ENCODE measurements at regions not wholly inside any gene's neighbourhood (a gene's known extent, or its start where the extent isn't known, plus 50 kb on each side); places are given as distances from the start of the nearest gene placed in this dataset.

GRCh38 chr1:197989058-197989457, 71.9 kb downstream of the LHX9 start (continued):
- TF ChIP-seq ZNF217 (IDR thresholded peaks at IDR 0.05) = no peak
- TF ChIP-seq CBX5 (IDR thresholded peaks at IDR 0.05; ENCODE audit: low read depth) = no peak
- TF ChIP-seq RELB (IDR thresholded peaks at IDR 0.05; ENCODE audit: low read depth) = no peak
- no peak for TF ChIP-seq ATF7 (IDR thresholded peaks at IDR 0.05; ENCODE audit: low read depth)
- no peak for TF ChIP-seq SMC3 (IDR thresholded peaks at IDR 0.05; ENCODE audit: borderline replicate concordance, low read length)
- TF ChIP-seq CBFB (IDR thresholded peaks at IDR 0.05; ENCODE audit: low read depth) = no peak
- TF ChIP-seq SMAD5 (IDR thresholded peaks at IDR 0.05; ENCODE audit: low read depth) = no peak
- no peak for TF ChIP-seq RUNX3 (IDR thresholded peaks at IDR 0.05; ENCODE audit: low read length)
- TF ChIP-seq EZH2 (IDR thresholded peaks at IDR 0.05; ENCODE audit: borderline replicate concordance, control insufficient read depth, low read depth, low read length) = no peak
- TF ChIP-seq DPF2 (IDR thresholded peaks at IDR 0.05) = no peak

GRCh38 chr1:197991594-197991993, 74.4 kb downstream of the LHX9 start:
- H3K36me3 ChIP-seq (ENCODE audit: control insufficient read depth in 2 of 2, insufficient read depth in 2 of 2, low read length in 1 of 2) = no peaks in the 10 kb centered on the region
- ATAC-seq = no peak
- no peak overlapping the region for H3K9ac ChIP-seq (ENCODE audit: control insufficient read depth, insufficient read depth, low read length)
- WGBS (ENCODE audit: insufficient coverage, insufficient replicate concordance, low lambda C conversion rate, missing lambda C conversion rate) = 65% methylated on average over 3 of the region's 3 CpGs
- intact Hi-C loops (cut with micrococcal nuclease; ENCODE audit: unreplicated experiment) (no loop called here), in situ Hi-C loops (cut with MboI) (no loop called here)
- no peak overlapping the region for H3K4me3 ChIP-seq
- no peaks in the 10 kb centered on the region for H3K4me1 ChIP-seq (ENCODE audit: control insufficient read depth, insufficient read depth, low read length)
- no peaks in the 10 kb centered on the region for H3K79me2 ChIP-seq (ENCODE audit: control insufficient read depth, insufficient read depth, low read length)
- no peaks in the 10 kb centered on the region for H3K9me3 ChIP-seq (replicated peaks; ENCODE audit: control insufficient read depth, insufficient read depth, low read length)
- SMC1A ChIA-PET (ENCODE audit: uncharacterized antibody, unreplicated experiment) = no interaction called here
- FAIRE-seq = no peak
- H2AFZ ChIP-seq (ENCODE audit: control insufficient read depth, low read depth, low read length) = no peak overlapping the region
- H3K27me3 ChIP-seq (replicated peaks in 1 of 2; ENCODE audit: control insufficient read depth in 2 of 2, insufficient read depth in 2 of 2, low read length in 1 of 2) = no peaks in the 10 kb centered on the region
- no TSS peak for BruUV-seq (replicated peaks)
- CTCF ChIA-PET = no interaction called here
- RAD21 ChIA-PET (ENCODE audit: unreplicated experiment) = interaction anchor here (0.5 kb wide), 1 partner anchor 360 kb away, joined by 3 read pairs; no protein-coding TSS in a partner anchor
- no peak for DNase-seq (ENCODE audit: low read depth, low spot score)
- H4K20me1 ChIP-seq (ENCODE audit: control insufficient read depth, insufficient read depth) = no peaks in the 10 kb centered on the region
- POLR2A ChIA-PET = no interaction called here
- no peak overlapping the region for H3K27ac ChIP-seq (ENCODE audit: control insufficient read depth, insufficient read depth)
- no peak overlapping the region for H3K4me2 ChIP-seq (ENCODE audit: control insufficient read depth, insufficient read depth)
- TF ChIP-seq KDM1A (IDR thresholded peaks at IDR 0.05; ENCODE audit: borderline replicate concordance) (no peak), RELB (IDR thresholded peaks at IDR 0.05; ENCODE audit: low read depth) (no peak), HDGF (IDR thresholded peaks at IDR 0.05) (no peak), CHD1 (IDR thresholded peaks at IDR 0.05; ENCODE audit: low read depth, low read length) (no peak), USF1 (IDR thresholded peaks at IDR 0.05; ENCODE audit: borderline replicate concordance, extremely low read length, insufficient read depth, low read depth, low read length) (no peak), BRCA1 (IDR thresholded peaks at IDR 0.05; ENCODE audit: low read depth, low read length) (no peak), FOS (IDR thresholded peaks at IDR 0.05; ENCODE audit: borderline replicate concordance, extremely low read depth, insufficient read length) (no peak), ZBED1 (IDR thresholded peaks at IDR 0.05; ENCODE audit: borderline replicate concordance) (no peak), SRF (IDR thresholded peaks at IDR 0.05; ENCODE audit: low read depth in 2 of 2, low read length in 2 of 2) (no peak), ZNF24 (IDR thresholded peaks at IDR 0.05) (no peak)
